ENCODE measurements at regions not wholly inside any gene's neighbourhood (a gene's known extent, or its start where the extent isn't known, plus 50 kb on each side); places are given as distances from the start of the nearest gene placed in this dataset.
A peak's percentile ranks its signal among the peaks of the same experiment; 100 is the strongest.

GRCh38 chr18:73961804-73962203 lies 185.8 kb downstream of the FBXO15 start:
- no peak for DNase-seq

GRCh38 chr18:73959352-73959751 lies 188.3 kb downstream of the FBXO15 start:
- no peak for DNase-seq

DNA sequence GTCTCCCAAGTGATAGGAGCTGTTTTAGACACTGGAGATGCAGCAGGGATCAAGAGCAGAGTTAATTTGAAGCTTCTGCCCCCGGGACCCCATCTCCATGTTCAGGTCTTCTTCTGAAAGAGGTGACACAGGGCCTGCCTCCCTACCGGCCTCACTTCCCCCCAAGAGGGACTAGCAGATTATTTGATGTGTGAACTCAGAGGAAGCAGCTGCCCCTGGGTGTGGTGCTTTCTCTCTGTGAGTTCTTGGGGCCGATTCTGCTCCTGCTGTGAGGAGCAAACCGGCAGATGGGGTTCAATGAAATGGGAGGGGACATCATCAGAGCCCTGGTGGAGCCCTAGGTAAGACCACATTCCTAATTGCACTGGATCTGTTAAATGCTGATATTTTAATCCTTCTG lies 193.4 kb downstream of the FBXO15 start:
- no peak for DNase-seq

DNA sequence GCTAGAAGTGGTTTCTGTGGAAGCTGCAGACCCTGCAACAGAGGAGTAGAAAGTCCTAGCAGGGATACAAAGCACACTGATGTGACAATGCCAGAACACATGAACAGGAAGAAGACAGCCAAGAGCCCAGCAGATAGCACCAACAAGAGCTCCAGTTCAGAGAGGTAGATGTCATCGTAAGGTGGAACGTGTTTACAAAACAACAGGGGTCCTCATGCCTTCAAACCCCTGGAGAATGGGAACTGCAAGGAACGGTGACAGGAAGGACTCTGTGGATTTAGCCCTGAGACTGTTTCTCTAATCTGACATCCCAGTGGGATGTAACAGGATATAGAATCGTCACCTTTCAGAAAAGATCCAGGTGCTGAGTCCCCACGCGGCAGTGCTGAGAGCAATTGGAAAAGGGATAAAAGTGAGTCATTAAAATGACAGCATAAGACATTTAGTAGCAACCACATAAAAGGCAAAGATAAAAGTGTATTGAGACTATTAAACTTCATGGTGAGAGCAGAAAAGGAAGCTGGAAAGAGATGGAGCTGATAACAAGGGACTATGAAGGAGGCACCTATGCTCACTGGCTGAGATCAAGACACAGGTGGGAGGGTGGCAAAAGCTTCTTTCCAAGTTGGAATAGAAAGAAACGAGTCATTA lies 195.2 kb downstream of the FBXO15 start:
- DNase-seq: no peak

DNA sequence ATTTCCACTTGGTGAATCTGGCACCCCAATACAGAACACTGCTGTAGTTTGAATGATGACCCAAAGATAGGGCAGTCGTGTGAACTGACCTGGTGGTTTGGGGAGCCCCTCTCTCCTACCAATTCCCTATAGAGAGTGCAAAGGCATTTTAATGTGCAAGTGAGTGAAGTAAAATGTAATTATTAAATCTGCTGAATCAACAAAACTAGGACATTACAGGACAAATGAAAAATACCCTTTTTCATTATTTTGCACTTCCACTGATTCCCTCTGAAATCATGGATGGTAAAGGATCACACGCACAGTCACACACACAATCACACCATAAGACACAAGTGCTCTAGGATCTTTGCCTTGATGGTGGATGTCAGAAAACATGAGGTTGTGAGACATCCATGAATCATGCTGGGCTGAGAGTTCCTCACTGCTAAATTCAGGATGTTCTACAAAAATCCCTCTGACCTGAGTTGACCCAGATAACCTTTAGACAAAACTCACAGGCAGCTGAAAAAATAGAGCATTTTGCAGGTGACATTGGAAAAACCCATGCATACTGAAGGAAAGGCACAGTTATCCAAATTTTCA lies 197.4 kb downstream of the FBXO15 start:
- DNase-seq: no peak

- no peak for DNase-seq
Observed at GRCh38 chr18:73948497-73948896, 199.1 kb downstream of the FBXO15 start.

DNA sequence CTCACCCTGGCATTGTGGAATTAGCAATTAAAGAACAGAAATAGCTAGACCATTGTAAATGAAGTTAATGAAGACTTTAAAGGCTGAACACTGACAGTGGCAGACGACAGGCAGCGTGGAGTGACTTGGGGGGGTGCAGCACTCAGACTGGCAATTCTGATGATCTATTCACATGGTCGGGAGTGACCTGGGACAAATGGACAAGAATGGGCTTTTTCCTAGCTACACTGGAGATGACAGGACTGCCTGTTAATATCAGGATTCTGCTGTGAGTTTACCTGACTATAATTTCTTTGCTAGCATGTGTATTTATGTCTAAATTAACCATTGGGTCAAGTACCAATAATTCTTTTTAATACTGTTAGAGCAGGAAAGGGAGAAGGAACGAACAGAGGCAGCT lies 199.6 kb downstream of the FBXO15 start:
- no peak for DNase-seq

GRCh38 chr18:73947180-73947921 lies 200.3 kb downstream of the FBXO15 start:
- DNase-seq: no peak

GRCh38 chr18:73945130-73945792 lies 202.4 kb downstream of the FBXO15 start:
- DNase-seq: no peak

DNA sequence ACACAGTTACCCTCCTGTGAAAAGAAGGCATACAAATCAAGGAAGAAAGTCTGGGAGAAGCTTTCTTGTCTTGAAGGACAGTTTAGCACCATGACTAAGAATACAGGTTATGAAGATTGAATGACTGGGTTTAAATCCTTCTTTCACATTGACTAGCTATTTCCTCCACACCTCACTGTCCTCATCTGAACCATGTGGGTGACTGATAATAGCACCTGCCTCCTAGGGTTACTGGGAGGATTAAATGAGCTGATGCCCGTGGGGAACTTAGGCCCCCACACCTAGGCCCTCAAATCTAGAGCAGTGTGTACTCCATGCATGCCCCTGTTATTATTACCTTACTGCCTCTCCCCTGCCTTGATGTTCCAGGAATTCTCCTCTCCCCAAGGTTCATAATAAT lies 202.9 kb downstream of the FBXO15 start:
- DNase-seq: no peak

- DNase-seq: no peak
Observed at GRCh38 chr18:73943763-73944162, 203.9 kb downstream of the FBXO15 start.

- no peak for DNase-seq
Observed at GRCh38 chr18:73942956-73943355, 204.7 kb downstream of the FBXO15 start.

- peak; percentile 2 for DNase-seq
Observed at GRCh38 chr18:73942081-73942625, 205.5 kb downstream of the FBXO15 start.

DNA sequence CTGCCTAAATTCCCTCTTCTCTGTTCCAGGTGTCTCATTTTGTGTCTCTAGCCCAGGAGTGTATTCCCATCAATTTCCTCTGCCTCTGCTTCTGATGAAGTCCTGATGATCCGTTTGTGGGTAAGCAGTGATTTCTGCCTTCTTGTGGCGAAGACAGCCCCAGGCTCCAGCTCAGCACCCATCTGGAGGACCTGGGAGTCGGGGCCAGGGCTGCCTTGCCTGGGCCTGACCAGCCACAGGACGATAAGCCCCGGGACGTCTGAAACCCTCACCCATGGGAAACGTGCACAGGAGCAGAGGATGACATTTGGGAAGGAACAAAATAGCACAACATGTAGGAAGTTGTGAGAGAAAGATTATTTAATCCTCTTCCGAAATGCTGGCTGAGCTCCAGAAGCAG lies 206.9 kb downstream of the FBXO15 start:
- no peak for DNase-seq

GRCh38 chr18:73939391-73939790 lies 208.2 kb downstream of the FBXO15 start:
- DNase-seq: no peak

DNA sequence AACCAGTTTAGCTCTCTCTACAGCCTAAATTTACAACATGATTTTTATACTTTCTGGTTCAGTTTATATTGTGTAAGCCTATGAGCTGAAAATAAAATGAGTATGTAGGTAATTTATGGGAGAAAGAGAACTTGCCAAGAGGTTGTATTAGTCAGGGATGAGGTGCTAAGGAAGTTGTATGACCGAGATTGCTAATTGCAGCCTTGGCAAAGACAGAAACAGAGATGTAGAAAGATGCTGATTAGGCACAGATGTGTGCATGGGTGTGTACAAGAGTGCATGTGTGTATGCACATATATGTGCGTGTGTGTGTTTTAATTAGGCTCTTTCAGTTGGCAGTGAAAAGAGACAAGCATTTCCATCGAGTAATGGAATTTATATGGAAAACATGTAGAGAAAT lies 213.9 kb downstream of the FBXO15 start:
- no peak for DNase-seq

- DNase-seq: no peak
Observed at GRCh38 chr18:73932976-73933375, 214.7 kb downstream of the FBXO15 start.

- DNase-seq: no peak
Observed at GRCh38 chr18:73927496-73927895, 220.1 kb downstream of the FBXO15 start.

DNA sequence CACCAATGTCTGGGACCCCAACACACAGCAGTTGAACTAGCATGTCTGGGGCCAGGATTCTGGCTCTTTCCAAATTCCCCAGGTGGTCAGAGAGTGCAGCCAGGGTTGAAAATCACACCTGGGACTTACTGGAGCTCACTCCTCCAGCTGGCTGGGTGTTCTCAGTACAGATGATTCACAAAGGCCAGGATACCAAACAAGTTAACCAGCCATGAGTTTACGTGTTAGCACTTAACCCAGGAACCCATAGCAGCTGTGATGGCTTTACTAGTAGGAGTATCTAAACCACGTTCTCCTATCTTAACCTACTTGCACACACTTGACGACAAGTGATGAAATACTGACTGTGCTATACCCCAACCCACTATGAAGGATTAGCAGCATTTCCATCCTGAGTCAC lies 222.8 kb downstream of the FBXO15 start:
- no peak for DNase-seq

DNA sequence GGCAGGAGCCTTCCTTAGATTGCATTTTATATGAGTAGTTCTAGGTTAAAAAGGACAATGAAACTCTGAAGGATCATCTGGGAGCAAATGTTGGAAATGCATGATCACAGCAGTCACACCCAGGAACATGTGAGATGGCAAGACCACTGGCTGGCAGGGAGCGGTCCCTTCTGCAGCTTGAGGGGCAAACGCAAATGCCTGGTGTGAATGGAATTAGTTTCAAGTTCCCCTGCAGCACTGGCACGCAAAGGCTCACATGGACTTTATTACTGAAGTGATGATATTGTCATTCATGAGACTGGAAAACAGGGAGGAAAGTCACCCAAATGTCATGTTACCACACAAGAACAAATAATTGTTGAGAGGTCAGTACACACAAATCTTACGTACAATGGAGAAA lies 223.3 kb downstream of the FBXO15 start:
- no peak for DNase-seq

- DNase-seq: no peak
Observed at GRCh38 chr18:73923866-73924265, 223.8 kb downstream of the FBXO15 start.

GRCh38 chr18:73920033-73920432 lies 227.6 kb downstream of the FBXO15 start:
- no peak for DNase-seq

DNA sequence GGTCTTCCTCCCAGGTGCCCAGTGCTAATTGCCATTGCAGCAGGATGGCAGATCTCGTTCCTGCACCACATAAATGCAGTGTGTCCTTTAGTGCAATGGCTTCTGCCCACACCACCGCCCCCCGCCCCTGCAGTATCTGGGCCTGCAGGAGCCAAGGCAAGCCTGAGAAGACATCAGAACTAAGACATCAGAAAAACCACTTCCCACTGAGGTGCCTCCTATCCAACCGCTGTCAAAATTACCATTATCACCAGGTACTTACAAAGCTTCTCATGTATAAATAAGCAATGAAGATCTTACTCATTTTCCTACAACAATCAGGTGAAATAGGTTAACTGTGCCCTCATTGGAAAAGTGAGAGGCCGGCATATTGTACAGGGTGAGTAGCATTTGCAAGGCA lies 228.8 kb downstream of the FBXO15 start:
- DNase-seq: no peak

GRCh38 chr18:73917046-73917445 lies 230.6 kb downstream of the FBXO15 start:
- DNase-seq: no peak
